OCI-LY1 (cell line): ENCODE measurements at regions not wholly inside any gene's neighbourhood (a gene's known extent, or its start where the extent isn't known, plus 50 kb on each side); places are given as distances from the start of the nearest gene placed in this dataset.

Source experiments
- EZH2 ChIP-seq: fragments of 200-600 bp; sonication (generic), shearing (Covaris generic); IDR thresholded peaks from 2 replicates; pipeline ENCODE4 v1.8.0; 2017; ENCODE audit warnings: borderline replicate concordance, mixed run types, mild to moderate bottlenecking, antibody characterized with exemption, low read length, moderate library complexity, mixed read lengths
- TF ChIP-seq, protein P1 (sequence below): fragments of 200-600 bp; sonication (generic), shearing (Covaris generic); IDR thresholded peaks from 2 replicates; pipeline ENCODE4 v1.5.1; 2017; ENCODE audit warnings: mild to moderate bottlenecking, antibody characterized with exemption, low read length, moderate library complexity, mixed read lengths

DNA sequence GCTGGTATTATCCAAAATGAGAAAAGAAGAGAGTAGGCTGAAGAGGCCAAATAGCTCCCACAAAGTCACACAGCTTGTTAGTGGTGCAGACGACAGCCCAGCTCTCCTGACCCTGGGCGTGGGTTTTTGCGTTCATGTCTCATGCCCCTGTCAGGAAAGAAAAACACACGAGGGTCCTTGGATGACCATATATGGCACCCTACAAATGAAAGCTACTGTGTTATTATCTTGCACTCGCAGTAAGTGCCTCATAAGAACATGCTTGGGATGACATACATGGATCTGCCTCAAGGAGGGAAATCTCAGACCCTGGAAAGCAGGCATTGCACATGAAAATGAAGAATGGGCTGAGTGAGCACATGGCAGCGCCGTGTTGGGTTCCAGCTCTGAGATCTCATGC lies 89.7 kb downstream of the SEMA4F start:
- TF ChIP-seq, protein P1, sequence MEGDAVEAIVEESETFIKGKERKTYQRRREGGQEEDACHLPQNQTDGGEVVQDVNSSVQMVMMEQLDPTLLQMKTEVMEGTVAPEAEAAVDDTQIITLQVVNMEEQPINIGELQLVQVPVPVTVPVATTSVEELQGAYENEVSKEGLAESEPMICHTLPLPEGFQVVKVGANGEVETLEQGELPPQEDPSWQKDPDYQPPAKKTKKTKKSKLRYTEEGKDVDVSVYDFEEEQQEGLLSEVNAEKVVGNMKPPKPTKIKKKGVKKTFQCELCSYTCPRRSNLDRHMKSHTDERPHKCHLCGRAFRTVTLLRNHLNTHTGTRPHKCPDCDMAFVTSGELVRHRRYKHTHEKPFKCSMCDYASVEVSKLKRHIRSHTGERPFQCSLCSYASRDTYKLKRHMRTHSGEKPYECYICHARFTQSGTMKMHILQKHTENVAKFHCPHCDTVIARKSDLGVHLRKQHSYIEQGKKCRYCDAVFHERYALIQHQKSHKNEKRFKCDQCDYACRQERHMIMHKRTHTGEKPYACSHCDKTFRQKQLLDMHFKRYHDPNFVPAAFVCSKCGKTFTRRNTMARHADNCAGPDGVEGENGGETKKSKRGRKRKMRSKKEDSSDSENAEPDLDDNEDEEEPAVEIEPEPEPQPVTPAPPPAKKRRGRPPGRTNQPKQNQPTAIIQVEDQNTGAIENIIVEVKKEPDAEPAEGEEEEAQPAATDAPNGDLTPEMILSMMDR = no peak
- TF ChIP-seq EZH2 = no peak
